K562 (cell line): ENCODE measurements at regions not wholly inside any gene's neighbourhood (a gene's known extent, or its start where the extent isn't known, plus 50 kb on each side); places are given as distances from the start of the nearest gene placed in this dataset.

Source experiments
- ARID2 ChIP-seq: fragments of 450-650 bp; IDR thresholded peaks from 2 replicates; pipeline ENCODE4 v1.6.1; 2017; ENCODE audit warnings: antibody characterized with exemption, mild to moderate bottlenecking
- CCAR2 ChIP-seq: fragments of 200-400 bp; formaldehyde crosslinking; IDR thresholded peaks from 2 replicates; pipeline ENCODE4 v1.6.1; 2017; ENCODE audit warnings: mild to moderate bottlenecking, low read depth, low read length
- CHD2 ChIP-seq: IDR thresholded peaks from 2 replicates; pipeline ENCODE4 v1.6.1; 2011; ENCODE audit warnings: low read depth, low read length
- GTF3C2 ChIP-seq: IDR thresholded peaks from 3 replicates; pipeline ENCODE4 v1.6.1; 2011; ENCODE audit warnings: borderline replicate concordance, mild to moderate bottlenecking, moderate library complexity; ENCODE audit not compliant: insufficient read length; ENCODE audit errors: extremely low read depth
- HBP1 ChIP-seq: fragments of 450-650 bp; formaldehyde crosslinking; IDR thresholded peaks from 2 replicates; pipeline ENCODE4 v1.4.0; 2022; ENCODE audit warnings: missing genetic modification characterization
- KLF13 ChIP-seq: fragments of 450-650 bp; IDR thresholded peaks from 2 replicates; pipeline ENCODE4 v1.6.1; 2016; ENCODE audit warnings: missing genetic modification characterization, low read depth, mild to moderate bottlenecking, missing compliant biosample characterization, moderate library complexity, borderline replicate concordance
- MTA1 ChIP-seq: fragments of 450-650 bp; IDR thresholded peaks from 2 replicates; pipeline ENCODE4 v1.6.1; 2017; ENCODE audit warnings: borderline replicate concordance
- NFIC ChIP-seq: fragments of 450-650 bp; IDR thresholded peaks from 2 replicates; pipeline ENCODE4 v1.6.1; 2017; ENCODE audit warnings: mild to moderate bottlenecking, inconsistent platforms
- NFRKB ChIP-seq: fragments of 450-650 bp; IDR thresholded peaks from 2 replicates; pipeline ENCODE4 v1.6.1; 2016; ENCODE audit warnings: low read depth
- NR2C2 ChIP-seq, 2 experiments: fragments of 200-800 bp in 1 of 2; sonication (Bioruptor generic) in 1 of 2; sonication (generic) in 1 of 2; formaldehyde crosslinking in 1 of 2; IDR thresholded peaks; 2 replicates each; pipeline versions ENCODE4 v1.6.1 to v1.8.0; 2016 to 2022; ENCODE audit warnings: mild to moderate bottlenecking in 1 of 2, missing compliant biosample characterization in 1 of 2, missing genetic modification characterization in 1 of 2, missing genetic modification reagents in 1 of 2
- PBX2 ChIP-seq, 2 experiments: IDR thresholded peaks in 1 of 2; conservative IDR thresholded peaks in 1 of 2; 2 replicates each; pipeline ENCODE4 v1.6.1; 2016; ENCODE audit warnings: low read depth in 2 of 2, mild to moderate bottlenecking in 1 of 2, missing compliant biosample characterization in 1 of 2, missing genetic modification characterization in 1 of 2, moderate library complexity in 1 of 2
- PURB ChIP-seq: sonication (generic); formaldehyde crosslinking; IDR thresholded peaks from 2 replicates; pipeline ENCODE4 v1.9.0; 2021; ENCODE audit warnings: low read depth, mild to moderate bottlenecking, missing genetic modification reagents
- SIX5 ChIP-seq, 2 experiments: IDR thresholded peaks; 2 replicates each; pipeline ENCODE4 v1.6.1; 2011; ENCODE audit warnings: low read length in 2 of 2, borderline replicate concordance in 1 of 2, low read depth in 1 of 2, mild to moderate bottlenecking in 1 of 2, moderate library complexity in 1 of 2; ENCODE audit not compliant: insufficient read depth in 1 of 2
- TAF7 ChIP-seq: fragments of 450-650 bp; IDR thresholded peaks from 2 replicates; pipeline ENCODE4 v1.6.1; 2016; ENCODE audit warnings: missing genetic modification characterization, missing compliant biosample characterization
- TAL1 ChIP-seq: fragments of 450-650 bp; IDR thresholded peaks from 2 replicates; pipeline ENCODE4 v1.6.1; 2016; ENCODE audit warnings: mild to moderate bottlenecking
- TFAM ChIP-seq: fragments of 250-450 bp; sonication (Bioruptor Pico); conservative IDR thresholded peaks from 2 replicates; pipeline ENCODE4 v1.5.0; 2021; ENCODE audit warnings: mild to moderate bottlenecking, moderate library complexity
- ZNF121 ChIP-seq: sonication (generic); formaldehyde crosslinking; conservative IDR thresholded peaks from 2 replicates; pipeline ENCODE4 v1.8.0; 2022; ENCODE audit warnings: missing genetic modification reagents
- TF ChIP-seq, protein P1 (sequence below): fragments of 250-450 bp; sonication (Bioruptor Pico); IDR thresholded peaks from 2 replicates; pipeline ENCODE4 v1.5.1; 2021; ENCODE audit warnings: mild to moderate bottlenecking

DNA sequence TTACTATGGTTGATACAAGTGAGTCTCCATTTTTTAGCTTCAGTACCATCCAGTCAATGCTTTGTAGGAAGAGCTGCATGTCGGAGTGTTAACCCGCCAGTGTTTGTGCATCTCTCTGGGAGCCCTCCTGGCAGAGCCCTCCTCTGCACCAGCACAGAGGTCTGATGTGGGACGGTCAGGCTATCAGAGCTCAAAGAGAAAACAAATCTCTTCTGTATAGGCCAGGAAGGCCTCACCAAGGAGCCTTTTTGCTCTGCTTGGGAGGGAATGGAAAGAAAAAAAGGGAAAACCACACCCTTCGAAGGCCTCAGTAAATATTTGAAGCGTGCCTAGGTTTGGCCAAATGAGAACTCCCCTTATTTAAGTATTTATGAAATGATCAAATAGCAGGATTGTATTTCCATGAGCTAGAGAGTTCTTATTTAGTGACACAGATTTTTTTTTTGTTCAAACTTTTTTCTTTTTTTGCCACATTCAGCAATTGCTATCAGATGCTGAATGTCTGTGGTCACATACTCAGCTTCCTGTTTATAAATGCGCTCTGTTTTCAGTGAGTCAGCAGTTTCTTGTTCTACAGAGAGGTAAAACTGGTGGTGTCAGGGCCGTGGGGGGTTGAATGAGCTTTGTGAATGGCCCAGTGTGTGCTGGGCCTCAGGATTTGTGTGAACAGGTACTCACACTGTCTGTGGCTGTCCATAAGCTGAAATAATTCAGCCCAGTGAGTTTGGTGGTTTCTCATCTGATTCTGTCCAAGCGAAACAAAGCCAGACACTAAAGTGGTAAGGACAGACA, 226.6 kb downstream of the SNX18 start (continued):
- TF ChIP-seq GTF3C2, result no peak
- TF ChIP-seq SIX5 (IDR thresholded peaks at IDR 0.05; ENCODE audit: borderline replicate concordance in 1 of 2, insufficient read depth in 1 of 2, low read depth in 1 of 2, low read length in 2 of 2), result no peak
- TF ChIP-seq, protein P1, sequence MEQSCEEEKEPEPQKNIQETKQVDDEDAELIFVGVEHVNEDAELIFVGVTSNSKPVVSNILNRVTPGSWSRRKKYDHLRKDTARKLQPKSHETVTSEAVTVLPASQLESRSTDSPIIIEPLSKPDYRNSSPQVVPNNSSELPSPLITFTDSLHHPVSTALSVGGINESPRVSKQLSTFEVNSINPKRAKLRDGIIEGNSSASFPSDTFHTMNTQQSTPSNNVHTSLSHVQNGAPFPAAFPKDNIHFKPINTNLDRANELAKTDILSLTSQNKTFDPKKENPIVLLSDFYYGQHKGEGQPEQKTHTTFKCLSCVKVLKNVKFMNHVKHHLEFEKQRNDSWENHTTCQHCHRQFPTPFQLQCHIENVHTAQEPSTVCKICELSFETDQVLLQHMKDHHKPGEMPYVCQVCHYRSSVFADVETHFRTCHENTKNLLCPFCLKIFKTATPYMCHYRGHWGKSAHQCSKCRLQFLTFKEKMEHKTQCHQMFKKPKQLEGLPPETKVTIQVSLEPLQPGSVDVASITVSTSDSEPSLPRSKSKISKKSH, result no peak
- TF ChIP-seq NFRKB, result peak; percentile 73
- no peak for TF ChIP-seq TFAM (CRISPR knock-in tag)
- TF ChIP-seq HBP1 (CRISPR knock-in tag), result 0 out of 2 replicates have a peak, but pooled peaks have one; percentile 26
- no peak for TF ChIP-seq TAF7 (tag)
- TF ChIP-seq PBX2 (CRISPR knock-in tag; IDR thresholded peaks at IDR 0.05; ENCODE audit: low read depth), result no peak
- no peak for TF ChIP-seq PBX2 (tag; conservative IDR thresholded peaks at IDR 0.05; ENCODE audit: low read depth)
- TF ChIP-seq TAL1, result no peak; the same call in 1 of the 2 replicates
- peak; percentile 65; the same call in 1 of the 2 replicates for TF ChIP-seq MTA1
- TF ChIP-seq PURB (CRISPR knock-in tag), result no peak
- no peak for TF ChIP-seq ZNF121 (CRISPR knock-in tag)
- TF ChIP-seq ARID2, result 0 out of 2 replicates have a peak, but pooled peaks have one; percentile 59
- no peak for TF ChIP-seq CHD2
- TF ChIP-seq CCAR2, result no peak
- peak; percentile 51 for TF ChIP-seq NFIC
- no peak for TF ChIP-seq NR2C2 (CRISPR knock-in tag; IDR thresholded peaks at IDR 0.05)
- peak; percentile 44 for TF ChIP-seq NR2C2 (tag; IDR thresholded peaks at IDR 0.05)
- TF ChIP-seq KLF13 (tag), result peak; percentile 45; the same call in 1 of the 2 replicates
